NCI-H2107 (cell line): ENCODE measurements at regions not wholly inside any gene's neighbourhood (a gene's known extent, or its start where the extent isn't known, plus 50 kb on each side); places are given as distances from the start of the nearest gene placed in this dataset.
"Not testable (repeated sequence)": the region's sequence is repeated elsewhere in the genome, so short reads cannot be mapped to it uniquely, and the experiment has no call there.

Experiments used
- DNase-seq: peaks from one replicate; lab custom pipeline; 2025; lab: John Stamatoyannopoulos, UW

DNA sequence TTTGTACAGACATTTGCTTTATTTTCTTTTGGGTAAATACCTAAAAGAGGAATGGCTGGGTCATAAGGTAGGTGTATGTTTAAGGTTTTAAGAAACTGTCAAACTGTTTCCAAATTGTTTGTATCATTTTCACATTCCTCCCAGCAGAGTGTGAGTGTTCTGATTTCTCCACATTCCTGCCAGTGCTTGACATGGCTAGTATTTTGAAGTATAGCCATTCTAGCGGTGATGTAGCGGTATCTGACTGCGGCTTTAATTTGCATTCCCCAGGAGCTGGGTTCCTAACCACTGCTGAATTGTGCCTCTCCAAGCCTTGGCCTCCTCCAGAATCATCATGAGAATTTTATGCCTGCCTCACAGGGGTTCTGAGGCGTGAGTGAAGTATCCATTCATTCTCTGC, 61.8 kb upstream of the ARL4C start:
- DNase-seq, result no peak

DNA sequence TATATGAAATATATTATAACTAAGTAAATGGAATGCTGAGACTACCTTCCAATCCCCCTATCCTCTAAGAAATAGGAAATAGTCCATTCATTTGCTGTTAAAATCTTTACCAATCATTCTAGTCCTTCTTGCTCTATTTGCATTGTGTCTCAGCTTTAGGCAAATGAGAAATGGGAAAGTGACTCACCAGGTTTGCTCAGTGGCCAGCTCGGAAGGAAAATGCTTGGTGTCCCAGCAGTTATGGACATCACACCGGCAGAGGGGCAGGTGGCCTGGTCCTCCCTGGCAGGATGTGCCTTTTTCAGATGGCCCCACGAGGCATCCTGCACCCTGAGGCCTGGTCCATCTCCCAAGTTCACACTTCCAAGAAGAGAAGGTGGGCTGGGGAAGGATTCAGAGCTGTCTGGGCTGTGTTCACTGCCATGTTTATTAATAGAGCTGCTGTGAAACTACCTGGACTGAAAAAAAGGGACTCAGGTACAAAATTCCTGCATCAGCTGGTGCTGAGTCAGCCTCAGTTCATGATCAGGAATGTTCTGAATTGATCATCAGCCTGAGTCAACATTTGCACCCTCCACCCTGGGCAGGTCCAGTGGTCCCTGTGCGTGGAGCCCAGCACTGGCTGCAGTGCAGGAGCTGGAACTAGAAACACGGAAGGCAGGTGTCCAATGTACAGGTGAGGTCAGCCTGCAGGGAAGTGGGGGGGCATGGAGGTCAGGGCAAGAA, 60.1 kb upstream of the ARL4C start:
- no peak for DNase-seq

DNA sequence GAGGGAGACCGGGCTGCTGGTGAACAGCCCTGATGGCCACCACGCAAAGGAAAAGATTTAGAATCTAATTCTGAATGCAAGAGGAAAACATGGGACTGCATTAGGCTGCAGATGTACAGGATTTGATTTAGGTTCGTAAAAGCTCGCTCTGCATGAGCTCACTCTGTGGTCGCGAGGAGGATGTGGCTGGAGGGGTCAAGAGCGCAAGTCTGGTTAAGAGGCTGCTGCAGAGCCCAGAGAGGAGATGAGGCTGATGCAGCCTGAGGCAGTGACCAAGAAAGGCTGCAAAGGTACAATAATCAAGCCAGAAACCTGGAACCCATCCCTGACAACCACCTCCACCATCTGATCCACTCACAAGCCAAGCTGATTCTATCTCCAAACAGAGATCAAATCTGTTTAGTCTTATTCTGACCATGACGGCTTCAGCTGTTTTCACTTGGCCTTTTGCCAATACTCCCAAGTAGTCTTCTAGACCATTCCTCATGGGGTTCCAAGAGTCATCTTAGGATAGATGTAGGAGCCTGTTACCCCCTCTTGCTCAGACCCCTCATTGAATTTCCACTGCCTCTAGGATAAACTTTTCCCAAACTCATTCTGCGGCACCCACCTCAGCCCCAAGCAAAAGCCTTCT, 58.9 kb upstream of the ARL4C start:
- no peak for DNase-seq

DNA sequence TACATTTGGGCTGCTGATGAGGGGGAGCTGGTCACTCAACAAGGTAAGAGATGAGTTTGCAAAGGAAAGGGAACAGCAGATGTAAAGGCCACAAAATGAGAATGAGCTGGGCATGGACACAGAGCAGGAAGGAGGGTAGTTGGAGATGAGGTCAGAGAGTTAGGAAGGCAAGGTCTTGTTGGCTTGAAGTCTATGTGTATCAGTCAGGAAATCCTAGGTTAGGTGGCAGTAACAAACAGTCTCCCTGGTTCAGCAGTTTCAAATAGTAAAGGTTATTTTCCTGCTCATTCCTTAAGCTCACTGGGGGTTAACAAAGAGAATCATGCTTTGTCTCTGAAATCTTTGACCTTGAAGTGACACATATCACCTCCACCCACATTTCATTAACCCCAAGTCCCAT, 58.3 kb upstream of the ARL4C start:
- DNase-seq, result no peak

DNA sequence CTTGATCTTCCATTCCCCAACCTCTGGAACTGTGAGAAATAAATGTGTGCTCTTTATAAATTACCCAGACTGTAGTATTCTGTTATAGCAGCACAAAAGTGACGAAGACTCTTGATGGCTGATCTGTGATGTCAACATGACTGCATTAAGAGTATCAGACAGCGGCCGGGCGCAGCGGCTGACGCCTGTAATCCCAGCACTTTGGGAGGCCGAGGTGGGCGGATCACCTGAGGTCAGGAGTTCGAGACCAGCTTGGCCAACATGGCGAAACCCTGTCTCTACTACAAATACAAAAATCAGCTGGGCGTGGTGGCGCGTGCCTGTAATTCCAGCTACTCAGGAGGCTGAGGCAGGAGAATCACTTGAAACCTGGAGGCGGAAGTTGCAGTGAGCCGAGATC, 56.3 kb upstream of the ARL4C start:
- not testable (repeated sequence) for DNase-seq

DNA sequence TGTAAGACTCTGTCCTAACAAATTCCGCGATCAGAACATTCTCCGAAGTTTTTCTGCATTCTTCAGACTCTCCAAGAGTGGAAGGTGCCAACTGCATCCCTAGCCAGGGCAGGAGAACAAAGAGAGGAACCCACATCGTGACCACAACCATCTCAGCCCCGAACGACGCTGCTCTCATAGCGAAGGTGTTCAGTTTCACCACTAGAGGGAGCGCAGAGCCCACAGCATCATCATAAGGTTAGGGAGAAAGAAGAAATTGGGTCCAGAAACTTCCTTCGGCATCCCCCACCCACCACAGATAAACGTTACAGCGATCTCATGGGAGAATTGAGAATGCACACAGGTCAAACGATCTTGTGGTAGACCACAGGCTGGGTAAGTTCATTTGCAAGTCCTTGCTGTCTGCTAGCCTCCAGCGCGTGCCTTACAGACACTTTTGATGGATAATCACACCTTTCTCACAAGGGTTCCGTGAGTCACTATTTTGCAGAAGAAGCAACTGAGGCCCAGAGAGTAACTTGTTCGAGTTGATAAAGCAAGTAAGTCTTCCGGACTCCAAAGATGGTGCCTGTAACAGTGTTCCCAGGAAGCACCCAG, 53.7 kb upstream of the ARL4C start:
- DNase-seq, result peak; percentile 45

DNA sequence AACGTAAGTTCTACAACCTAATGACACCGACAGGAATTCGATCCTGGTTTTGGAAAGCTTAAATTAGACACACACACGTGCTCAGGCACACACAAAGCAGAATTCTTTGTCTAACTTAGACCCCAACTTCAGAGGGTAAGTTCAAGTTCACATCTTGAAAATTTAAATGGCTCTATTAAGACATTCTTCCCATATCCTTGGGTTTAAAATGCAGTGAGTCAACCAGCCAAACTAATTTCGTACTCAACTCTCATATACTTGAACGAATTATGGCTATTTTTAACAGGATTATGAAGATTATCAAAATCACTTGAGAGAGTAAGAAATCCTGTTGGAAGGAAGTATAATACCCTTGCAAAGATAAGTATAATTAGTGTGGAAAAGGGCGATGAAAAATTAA, 53.2 kb upstream of the ARL4C start:
- no peak for DNase-seq

DNA sequence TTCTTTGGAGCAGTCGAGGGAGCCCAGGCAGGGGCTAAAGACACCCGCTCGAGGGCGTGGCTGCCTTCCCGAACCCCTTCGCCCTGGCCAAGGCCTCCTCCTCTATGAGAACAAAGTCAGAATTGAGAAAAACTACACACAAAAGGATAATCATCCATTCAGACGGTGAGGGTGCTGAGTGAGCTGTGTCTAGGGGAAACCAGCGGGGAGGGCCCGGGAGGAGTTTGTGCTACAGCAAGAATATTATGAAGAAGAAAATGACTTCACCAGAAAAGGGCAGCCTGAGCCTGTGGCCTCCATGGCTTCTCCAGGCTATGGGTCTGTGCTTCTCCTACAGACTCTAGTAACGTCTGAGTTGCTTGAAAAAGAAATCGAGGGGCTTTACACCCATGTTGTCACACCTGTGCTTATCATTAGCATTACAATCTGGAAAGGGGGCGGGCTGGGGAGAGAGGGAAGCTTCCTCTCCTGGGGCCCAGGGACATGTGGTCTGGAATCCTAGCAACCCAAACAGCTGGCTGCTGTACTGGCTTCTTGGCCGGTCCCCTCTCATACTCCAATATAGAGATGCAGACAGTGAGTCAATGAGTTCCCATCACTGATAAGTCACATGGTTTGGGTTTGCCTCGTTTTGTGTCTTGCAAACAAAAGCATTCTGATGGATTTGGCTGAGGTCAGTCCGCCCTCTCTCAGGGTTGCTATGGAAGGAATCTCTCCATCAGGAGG, 52.0 kb upstream of the ARL4C start:
- no peak for DNase-seq

DNA sequence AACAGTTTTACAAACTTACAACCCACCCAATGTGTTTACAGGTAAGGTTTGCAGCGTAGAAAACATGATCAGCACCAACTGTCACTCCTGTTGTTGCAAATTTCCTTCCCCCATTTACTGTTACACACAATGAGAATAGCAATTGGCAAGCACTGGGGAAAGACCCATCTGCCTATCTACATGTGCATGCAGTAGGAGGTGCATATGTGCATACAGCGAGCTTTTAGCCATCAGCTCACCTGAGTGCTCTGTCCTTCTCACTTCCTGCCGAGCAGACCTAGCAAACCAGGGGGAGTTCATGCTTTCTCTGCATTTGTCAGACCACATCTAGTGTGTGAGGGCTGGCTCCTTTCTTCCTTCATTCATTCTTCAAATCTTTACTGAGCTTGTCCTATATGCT, 49.9 kb upstream of the ARL4C start:
- DNase-seq, result no peak
